HG03439 (cell line): ENCODE measurements at regions not wholly inside any gene's neighbourhood (a gene's known extent, or its start where the extent isn't known, plus 50 kb on each side); places are given as distances from the start of the nearest gene placed in this dataset.
"Not testable (repeated sequence)": the region's sequence is repeated elsewhere in the genome, so short reads cannot be mapped to it uniquely, and the experiment has no call there.

Source experiments
- ATAC-seq: cut with Tn5 transposase; IDR thresholded peaks from one replicate; pipeline ENCODE4 v1.9.1; 2021; ENCODE audit warnings: mild to moderate bottlenecking, moderate library complexity; ENCODE audit not compliant: unreplicated experiment

DNA sequence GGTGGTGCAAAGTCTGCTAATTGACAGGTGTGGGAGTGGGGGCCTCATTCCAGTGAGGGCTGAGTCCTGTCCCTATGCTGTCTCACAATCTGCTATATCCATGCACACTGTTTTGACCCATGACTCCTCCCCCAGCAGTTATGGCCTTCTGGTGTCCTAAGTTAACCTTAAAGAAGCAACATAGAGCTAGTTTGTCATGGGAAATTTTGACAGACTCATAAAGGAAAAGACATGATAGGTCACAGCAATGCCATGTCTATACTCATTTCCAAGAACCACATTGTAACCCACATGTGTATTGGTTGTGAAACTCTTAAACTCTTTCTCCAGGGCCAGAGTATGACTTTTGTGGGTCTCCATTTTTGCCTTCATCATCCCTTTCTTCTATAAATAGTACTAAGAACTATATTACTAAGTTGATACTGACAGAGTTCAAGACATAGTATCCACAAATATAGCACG lies 78.2 kb upstream of the SLC1A4 start:
- no peak for ATAC-seq

- no peak for ATAC-seq
Measured at GRCh38 chr2:64913357-64913869, 75.8 kb upstream of the SLC1A4 start.

- no peak for ATAC-seq
Measured at GRCh38 chr2:64914247-64914646, 75.0 kb upstream of the SLC1A4 start.

GRCh38 chr2:64914735-64915509 lies 74.3 kb upstream of the SLC1A4 start:
- peak; percentile 46 for ATAC-seq

- no peak for ATAC-seq
Measured at GRCh38 chr2:64915510-64915900, 73.7 kb upstream of the SLC1A4 start.

GRCh38 chr2:64918220-64918886 lies 70.8 kb upstream of the SLC1A4 start:
- no peak for ATAC-seq

GRCh38 chr2:64919261-64919660 lies 69.9 kb upstream of the SLC1A4 start:
- ATAC-seq: no peak

DNA sequence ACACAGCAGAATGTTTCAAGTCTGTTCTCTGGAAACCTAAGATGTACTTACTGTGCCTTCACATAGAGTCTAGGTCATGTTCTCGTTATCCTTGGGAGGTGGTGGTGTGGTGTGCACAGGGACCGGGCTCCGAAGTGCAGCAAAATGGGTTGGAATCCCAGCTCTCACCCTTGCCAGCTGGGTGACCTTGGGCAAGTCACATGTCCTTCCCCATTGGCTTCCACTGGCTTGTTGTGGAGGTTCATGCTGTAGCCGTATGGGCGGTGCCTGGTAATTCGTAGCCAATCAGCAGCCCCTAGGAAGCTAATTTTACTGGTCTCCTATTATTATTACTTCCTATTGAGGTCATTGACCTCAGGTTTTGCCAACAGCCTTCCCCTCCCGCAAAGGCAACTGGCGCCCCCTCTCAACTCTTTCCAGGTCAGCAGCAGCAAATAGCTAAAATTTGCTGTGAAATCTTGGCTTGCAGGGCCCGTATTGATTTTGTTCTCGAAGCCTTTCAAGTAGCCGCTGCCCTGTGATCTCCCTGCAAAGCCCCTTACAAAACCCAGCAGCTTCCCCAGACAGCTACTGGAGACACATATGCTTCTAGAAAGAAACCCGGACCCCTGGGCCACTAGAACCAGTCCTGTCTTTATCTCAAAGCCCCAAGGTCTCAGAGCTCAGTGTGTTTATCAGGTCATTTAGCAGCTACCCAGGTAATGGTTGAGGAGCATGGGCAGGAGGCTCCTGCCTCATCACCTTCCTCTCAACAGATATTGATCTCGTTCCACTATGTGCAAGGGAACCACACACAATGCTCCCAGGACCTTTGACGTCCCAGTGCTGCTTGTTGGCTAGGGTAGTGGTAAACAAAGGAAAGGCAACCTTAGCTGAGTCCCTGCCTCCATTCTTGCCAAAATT lies 66.5 kb upstream of the SLC1A4 start:
- no peak for ATAC-seq

- ATAC-seq: no peak
Measured at GRCh38 chr2:64923385-64923710, 65.9 kb upstream of the SLC1A4 start.

GRCh38 chr2:64924170-64924934 lies 64.8 kb upstream of the SLC1A4 start:
- no peak for ATAC-seq

GRCh38 chr2:64925930-64926722 lies 63.1 kb upstream of the SLC1A4 start:
- not testable (repeated sequence) for ATAC-seq

- no peak for ATAC-seq
Measured at GRCh38 chr2:64928813-64929212, 60.4 kb upstream of the SLC1A4 start.

DNA sequence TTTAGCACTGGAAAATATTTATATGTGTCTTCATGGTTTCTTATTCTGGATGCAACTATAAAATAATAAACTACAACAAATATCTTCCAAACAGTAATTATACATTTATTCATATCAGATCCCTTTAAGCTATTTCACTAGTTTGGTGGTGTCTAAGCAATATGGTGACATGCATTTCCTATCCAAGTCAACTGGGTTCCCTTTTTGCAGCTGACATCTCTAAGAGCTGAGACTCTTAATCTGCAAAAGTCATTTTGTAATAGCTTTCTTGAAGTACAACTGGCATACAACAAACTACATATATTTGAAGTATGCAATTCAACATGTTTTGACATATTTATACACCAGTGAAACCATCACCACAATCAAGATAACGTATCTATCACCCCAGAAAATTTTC lies 59.9 kb upstream of the SLC1A4 start:
- no peak for ATAC-seq

DNA sequence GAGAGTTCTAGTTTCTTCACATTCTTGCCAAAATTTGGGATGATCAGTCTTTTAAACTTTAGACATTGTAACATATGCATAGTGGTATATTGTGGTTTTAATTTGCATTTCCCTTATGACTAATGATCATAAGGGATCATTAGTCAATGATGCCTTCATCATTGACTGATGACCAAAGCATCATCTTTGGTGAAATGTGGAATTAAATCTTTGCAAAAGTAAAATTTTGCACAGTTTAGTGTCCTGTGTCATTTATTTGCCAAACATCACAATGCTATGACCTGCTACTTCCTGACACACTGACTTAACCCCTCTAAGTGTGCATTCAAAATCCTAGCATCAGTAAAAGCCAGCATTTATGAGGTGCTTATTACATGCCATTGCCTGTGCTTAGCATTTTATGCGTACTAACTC lies 58.9 kb upstream of the SLC1A4 start:
- ATAC-seq: no peak

DNA sequence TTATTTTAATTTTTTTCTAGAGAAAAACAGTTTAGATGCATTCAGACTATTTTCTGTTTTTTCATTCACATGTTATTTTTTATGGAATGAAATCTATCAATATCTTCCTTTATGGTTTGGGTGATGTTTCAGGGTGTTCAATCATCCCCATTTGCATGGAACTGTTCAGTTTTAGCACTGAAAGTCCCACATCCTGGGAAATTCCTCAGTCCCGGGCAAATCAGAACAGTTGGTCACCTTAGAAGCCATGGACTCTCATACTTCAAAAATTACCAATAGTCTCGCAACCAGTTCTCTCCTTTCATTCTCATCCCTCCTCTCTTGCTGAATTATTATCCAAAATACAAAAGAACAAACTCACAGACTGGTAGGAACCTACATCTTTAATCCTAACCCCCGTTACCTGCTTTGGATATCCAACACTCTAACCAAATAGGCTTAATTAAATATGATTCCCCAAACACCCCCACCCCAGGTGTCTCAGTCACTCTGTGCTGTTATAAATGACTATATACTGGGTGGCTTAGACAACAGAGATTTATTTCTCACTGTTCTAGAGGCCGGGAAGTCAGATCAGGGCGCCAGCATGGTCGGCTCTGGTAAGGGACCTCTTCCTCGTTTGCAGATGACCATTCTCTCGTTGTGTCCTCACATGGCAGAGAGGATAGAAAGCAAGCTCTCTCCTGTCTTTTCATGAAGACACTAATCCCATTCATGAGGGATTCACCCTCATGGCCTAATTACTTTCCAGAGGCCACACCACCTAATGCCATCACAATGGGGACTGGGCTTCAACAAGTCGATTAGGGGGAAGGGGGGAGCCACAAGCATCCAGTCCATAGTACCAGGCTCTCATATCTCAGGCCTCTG lies 57.7 kb upstream of the SLC1A4 start:
- no peak for ATAC-seq

GRCh38 chr2:64932116-64932370 lies 57.2 kb upstream of the SLC1A4 start:
- ATAC-seq: no peak

GRCh38 chr2:64932371-64933216 lies 56.6 kb upstream of the SLC1A4 start:
- peak; percentile 79 for ATAC-seq

GRCh38 chr2:64934530-64934929 lies 54.7 kb upstream of the SLC1A4 start:
- ATAC-seq: no peak
